ENCODE measurements at regions not wholly inside any gene's neighbourhood (a gene's known extent, or its start where the extent isn't known, plus 50 kb on each side); places are given as distances from the start of the nearest gene placed in this dataset.

DNA sequence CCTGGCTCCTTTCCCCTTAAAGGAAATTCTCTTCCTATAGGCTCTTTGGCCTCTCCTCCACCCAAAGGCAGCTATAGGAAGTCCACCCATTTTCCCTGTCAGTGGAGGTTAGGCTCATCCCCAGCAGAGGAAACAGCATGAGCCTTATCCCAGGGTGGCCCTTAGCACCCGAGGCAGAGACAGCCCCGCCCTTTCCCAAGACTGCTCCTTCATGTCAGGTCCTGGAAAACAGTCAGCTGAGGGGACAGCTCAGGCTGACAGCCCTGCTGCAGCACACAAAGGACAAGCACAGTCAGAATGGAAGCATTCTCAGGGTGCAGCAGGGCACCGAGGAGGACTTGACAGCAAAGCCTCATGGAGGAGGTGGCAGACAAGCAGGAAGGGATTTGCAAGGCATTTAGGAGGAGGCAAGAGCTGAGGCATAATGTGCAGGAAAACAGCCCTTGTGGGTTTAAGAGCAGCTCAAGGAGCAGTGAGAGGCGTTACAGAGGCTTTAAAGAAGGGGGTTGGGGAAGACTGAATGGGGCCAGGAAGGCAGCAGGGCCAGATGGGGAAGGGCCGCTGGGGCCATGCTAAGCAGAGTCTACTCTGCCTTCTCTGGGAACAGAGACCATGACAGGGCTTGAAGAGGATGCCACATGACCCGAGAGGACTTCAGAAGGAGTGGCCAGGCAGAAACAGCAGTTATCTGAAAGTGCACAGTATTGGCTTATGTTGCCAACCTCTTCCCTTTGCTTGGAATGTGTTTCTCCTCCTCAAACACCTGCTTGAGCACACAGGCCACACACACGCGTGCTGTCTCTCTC is 216.6 kb downstream of the SH3BP4 start:
- no peak for DNase-seq (ENCODE audit: low read depth in 2 of 2, low spot score in 1 of 2)

DNA sequence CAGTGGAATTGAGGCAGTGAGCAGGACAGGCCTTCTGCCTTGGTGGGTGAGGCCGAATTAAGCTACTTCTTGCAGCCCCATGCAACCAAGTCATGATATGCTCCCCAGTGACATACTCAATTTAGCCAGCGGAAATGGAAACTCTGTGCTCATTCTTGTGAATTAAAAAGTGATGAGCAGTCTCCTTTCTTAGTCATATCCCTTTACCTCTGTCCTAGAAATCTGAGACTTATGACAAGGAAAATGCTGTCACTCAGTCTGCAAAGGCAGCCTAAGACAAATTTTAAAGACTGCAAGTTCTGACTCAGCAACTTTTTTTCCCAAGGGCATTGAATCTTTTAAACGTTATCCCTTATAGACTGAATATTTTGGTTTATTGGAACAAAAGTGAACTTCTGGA is 218.2 kb downstream of the SH3BP4 start:
- no peak for DNase-seq (ENCODE audit: low read depth in 2 of 2, low spot score in 1 of 2)

GRCh38 chr2:235170536-235171521 is 219.0 kb downstream of the SH3BP4 start:
- DNase-seq (ENCODE audit: low read depth in 2 of 2, low spot score in 1 of 2), result no peak

DNA sequence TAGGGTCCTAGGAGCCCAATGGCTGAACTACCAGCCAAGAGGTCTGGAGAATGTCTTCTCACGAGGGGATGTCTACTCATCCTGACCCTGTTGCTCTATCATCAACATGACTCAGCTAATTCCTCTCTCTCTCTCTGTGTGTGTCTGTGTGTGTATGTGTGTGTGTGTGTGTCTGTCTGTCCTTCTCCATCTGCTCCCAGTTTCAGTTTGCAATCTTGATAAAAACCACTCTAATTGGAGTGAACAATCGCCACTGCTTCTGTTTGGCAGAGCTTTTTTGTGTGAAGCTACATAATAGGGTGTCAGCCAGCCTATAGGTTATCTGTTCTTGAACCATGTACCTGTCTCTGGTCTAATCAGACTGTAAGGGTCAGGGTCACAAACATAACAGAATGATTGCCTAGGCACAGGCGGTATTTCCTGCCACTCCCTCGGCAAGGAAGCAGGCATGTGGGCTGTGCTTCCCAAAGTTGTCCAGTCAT is 219.8 kb downstream of the SH3BP4 start:
- DNase-seq (ENCODE audit: low read depth in 2 of 2, low spot score in 1 of 2), result no peak

- DNase-seq (ENCODE audit: low read depth in 2 of 2, low spot score in 1 of 2), result no peak
Measured at GRCh38 chr2:235180642-235181041, 228.8 kb downstream of the SH3BP4 start.

- no peak for DNase-seq (ENCODE audit: low read depth in 2 of 2, low spot score in 1 of 2)
Measured at GRCh38 chr2:235183786-235184185, 232.0 kb downstream of the SH3BP4 start.

DNA sequence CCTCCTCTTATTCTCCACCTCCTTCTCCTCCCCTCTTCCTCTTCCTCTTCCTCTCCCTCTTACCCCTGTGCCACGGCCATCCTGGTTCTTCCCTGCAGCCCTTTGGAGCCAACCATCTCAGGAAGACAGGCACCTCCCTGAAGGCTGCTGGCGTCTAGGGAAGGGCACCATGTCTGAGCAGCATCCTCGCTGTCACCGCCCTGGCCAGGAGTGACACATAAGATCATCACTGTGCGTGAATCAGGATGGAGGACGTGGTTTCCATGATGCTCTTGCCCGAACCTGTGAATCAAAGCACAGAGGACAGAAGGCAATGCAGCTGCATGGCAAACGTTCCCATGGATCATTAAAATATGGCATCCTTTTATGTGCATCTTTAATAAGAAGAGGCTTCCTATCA is 236.0 kb downstream of the SH3BP4 start:
- no peak for DNase-seq (ENCODE audit: low read depth in 2 of 2, low spot score in 1 of 2)

DNA sequence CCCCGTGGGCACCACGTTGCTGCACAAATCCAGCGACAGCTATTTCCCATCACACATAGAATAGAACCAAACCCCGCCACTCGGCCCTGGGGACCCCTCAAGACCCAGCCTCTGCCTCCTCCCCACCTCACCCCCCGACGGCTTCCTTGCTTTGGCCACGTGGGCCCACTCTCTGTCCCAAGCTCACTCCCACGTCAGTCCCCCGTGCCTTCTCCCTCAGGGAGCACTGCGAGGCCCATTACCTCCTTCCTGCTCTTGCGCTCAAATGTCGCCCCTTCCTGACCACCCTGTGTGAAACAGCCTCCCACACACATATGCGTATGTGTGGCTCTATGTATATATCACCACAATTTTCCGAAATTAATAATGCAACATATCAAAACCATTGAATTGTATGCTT is 239.7 kb downstream of the SH3BP4 start:
- no peak for DNase-seq (ENCODE audit: low read depth in 2 of 2, low spot score in 1 of 2)

- DNase-seq (ENCODE audit: low read depth in 2 of 2, low spot score in 1 of 2), result no peak
Measured at GRCh38 chr2:235191978-235192377, 240.2 kb downstream of the SH3BP4 start.

DNA sequence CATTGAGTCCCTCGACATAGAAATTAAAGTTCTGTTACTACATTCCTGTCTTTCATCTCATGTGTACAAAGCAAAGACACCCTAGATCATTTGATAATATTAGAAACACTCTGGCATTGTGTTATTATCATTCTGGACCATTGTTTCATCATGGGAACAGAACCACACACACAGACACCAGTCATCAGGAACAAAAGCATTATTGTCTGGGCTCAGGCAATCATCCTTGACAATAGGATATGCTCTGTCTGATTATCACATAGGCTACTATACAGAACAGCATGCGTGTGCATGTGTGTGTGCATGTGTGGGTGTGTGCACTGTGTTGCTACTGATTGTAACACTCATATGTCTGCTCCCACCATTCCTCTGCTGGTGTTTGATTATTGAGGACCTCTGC is 242.5 kb downstream of the SH3BP4 start:
- no peak for DNase-seq (ENCODE audit: low read depth in 2 of 2, low spot score in 1 of 2)

DNA sequence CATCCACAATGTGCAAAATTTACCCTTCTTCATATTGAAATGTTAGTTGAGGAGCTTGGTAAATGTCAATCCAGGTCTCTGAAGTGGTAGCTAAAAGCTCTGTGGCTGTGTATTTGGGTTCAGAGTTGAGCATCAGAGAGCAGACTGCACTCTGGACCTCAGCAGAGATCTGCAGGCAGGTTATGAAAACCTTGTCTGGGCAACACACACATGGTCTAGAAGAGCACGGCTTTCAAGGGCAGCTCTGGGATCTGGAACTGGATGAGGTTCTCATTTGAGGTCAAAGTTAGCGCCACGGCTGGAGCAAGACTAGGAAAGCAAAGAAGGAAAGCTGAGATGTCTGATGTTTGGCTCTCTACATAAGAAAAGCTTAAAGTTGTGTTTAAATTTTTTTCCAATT is 243.0 kb downstream of the SH3BP4 start:
- DNase-seq (ENCODE audit: low read depth in 2 of 2, low spot score in 1 of 2), result no peak

- no peak for DNase-seq (ENCODE audit: low read depth in 2 of 2, low spot score in 1 of 2)
Measured at GRCh38 chr2:235195921-235196320, 244.1 kb downstream of the SH3BP4 start.

DNA sequence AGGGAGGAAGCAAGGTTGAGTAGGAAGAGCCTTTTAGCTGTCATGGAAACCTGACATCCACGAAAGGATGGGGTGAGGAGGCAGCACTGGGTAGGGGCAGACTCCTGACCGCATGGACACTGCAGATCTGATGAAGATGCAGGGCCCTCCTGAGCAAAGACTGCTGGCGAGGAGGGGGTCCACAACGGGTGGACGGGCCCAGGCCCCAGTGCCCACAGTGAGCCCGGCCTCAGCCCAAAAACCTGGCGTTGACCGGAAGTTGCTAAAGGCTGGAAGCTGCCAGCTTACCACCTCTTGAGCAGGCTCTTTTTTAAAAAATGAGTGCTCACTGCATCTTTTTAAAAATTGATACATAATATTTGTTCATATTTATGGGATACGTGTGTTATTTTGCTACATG is 247.3 kb downstream of the SH3BP4 start:
- DNase-seq (ENCODE audit: low read depth in 2 of 2, low spot score in 1 of 2), result no peak

DNA sequence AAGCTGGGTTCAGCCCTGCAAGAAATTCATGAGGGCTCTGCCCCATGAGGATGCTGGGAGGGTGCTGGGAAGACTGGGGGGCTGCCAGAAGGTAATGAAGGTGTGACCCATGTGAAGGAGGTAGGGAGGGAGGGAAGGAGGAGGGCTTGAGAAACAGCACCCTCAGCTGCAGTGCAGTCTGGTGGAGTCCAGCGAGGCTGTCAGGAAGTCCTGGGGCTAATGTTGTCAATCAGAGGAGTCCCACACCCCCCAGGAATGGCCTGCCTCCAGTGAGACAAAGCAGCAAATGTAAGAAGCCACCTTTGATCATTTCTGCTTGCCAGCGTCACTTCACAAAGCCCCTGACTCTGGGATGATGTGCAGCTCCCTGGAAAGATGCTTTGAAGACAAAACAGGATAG is 248.4 kb downstream of the SH3BP4 start:
- no peak for DNase-seq (ENCODE audit: low read depth in 2 of 2, low spot score in 1 of 2)

GRCh38 chr2:235201756-235202155 is 249.9 kb downstream of the SH3BP4 start:
- no peak for DNase-seq (ENCODE audit: low read depth in 2 of 2, low spot score in 1 of 2)

GRCh38 chr2:235204948-235205347 is 253.1 kb downstream of the SH3BP4 start:
- no peak for DNase-seq (ENCODE audit: low read depth in 2 of 2, low spot score in 1 of 2)

DNA sequence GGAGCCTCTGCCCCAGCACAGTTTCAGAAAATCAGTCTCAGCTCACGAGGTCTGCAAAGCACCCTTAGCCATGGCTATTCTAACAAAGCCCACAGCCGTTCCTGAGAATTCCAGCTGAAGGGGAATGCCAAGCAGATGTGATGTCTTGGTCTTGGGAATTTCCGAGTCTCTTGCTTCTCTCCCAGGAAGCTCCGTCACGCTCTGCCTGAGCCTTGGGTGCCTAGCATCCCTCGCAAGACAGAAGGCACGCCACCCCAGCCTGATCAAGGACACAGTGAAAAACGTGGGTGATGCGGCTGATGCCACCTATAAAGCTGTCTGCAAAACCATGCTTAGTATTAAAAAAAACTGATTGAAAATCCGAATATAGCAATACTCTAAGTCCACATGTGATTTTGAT is 254.6 kb downstream of the SH3BP4 start:
- DNase-seq (ENCODE audit: low read depth in 2 of 2, low spot score in 1 of 2), result no peak

DNA sequence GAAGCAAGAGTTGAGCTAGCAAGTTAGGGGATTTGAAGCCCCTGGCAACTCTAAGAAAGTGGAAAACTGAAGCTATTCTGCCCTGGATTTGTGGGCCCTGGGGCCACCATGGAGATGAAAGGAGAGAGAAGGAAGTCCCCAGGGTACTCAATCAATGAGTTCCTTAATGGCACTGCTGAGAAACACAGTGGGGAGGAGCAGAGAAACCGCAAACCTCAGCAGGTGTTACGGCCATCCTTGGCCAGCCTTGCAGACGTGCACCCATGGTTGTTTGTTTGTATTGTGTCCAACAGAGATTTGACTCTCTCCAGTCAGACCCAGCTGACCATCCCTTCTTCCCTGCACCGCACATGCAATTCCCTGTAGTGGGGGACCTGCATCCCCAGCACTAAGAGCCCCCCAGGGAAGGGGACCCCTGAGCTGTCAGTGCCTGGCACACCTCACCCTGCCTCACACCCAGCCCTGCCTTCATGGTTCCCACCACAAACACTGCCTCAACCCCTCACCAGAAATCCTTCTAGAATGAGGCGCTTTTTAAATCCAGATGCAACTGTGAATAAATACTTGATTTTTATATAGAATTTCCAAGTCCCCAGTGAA is 255.3 kb downstream of the SH3BP4 start:
- DNase-seq (ENCODE audit: low read depth in 2 of 2, low spot score in 1 of 2), result no peak

DNA sequence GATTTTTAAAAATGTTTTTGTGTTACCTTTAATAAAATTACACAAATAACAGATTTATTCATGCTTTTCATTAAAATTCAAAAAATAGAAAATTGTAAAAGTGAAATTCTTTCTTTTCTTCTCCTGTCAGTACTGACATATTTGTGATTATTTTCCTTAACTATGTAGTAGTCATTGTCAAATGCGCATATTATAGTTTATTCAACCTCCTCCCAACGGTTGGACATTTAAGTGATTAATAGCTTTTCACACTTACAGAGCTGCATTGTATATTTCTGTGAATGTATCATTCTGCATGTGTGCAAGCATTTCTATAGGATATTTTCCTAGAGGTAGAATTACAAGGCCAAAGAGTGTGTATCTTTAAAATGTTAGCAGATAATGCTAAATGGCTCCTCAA is 259.2 kb downstream of the SH3BP4 start:
- no peak for DNase-seq (ENCODE audit: low read depth in 2 of 2, low spot score in 1 of 2)

DNA sequence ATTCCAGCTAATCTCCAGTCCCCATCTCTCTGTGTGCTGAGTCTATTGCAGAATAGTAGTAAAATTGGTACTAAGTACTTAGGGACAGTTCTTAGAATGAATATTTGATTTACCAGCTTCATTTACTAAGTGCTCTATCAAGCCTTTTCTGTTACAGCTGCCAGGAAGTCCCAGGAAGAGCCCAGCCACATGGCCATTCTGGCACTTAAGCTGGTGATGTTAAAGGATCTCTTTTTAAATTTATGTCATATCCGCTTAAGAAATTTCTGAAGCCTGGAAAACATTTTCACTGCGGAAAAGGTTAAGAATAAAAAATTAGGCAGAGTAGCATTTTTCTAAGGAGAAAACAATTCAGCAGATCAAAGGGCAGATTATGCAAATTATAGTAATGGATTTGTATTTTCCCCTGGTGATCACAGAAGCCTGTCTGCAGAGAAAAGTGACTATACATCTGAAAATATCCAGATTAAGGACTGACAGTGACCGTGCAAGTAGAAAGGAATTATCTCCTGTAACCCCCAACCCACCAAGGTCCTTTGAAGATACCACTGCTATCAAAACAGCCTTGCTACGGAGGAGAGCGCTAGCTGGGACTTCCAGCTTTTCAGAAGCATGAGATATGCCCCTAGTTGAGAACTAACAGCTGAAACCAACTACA is 260.8 kb downstream of the SH3BP4 start:
- no peak for DNase-seq (ENCODE audit: low read depth in 2 of 2, low spot score in 1 of 2)

DNA sequence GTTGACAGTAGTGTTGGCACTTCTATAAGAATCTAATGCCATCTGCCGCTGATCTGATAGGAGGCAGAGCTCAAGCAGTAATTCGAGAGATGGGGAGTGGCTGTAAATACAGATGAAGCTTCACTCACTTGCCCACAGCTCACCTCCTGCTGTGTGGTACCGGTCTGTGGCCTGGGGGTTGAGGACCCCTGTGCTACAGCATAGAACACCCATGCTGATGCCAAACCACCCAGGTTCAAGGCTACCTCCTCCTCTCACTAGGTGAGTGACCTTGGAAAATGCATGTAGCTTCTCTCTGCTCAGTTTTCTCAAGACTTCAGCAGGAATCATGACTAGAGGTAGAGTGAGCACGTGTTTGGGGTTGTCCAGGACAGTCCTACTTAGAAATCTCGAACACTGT is 263.4 kb downstream of the SH3BP4 start:
- DNase-seq (ENCODE audit: low read depth in 2 of 2, low spot score in 1 of 2), result no peak
